ENCODE measurements at regions not wholly inside any gene's neighbourhood (a gene's known extent, or its start where the extent isn't known, plus 50 kb on each side); places are given as distances from the start of the nearest gene placed in this dataset.

- Histone ChIP-seq H3K79me1 (replicated peaks; ENCODE audit: low read length, poor library complexity, severe bottlenecking) (no peaks in the 10 kb centered on the region), H3K23ac (ENCODE audit: low read length in 2 of 2) (no peak overlapping the region), H3K36me3 (ENCODE audit: control insufficient read depth in 1 of 2, insufficient read depth in 2 of 2, low read depth in 1 of 2, low read length in 2 of 2) (no peaks in the 10 kb centered on the region), H3K14ac (ENCODE audit: low read length in 2 of 2) (peak overlapping the region in 1 of 2 experiments; percentile 31), H3K27ac (ENCODE audit: low read length, poor library complexity, severe bottlenecking) (no peak overlapping the region), H3K27me3 (ENCODE audit: control insufficient read depth in 1 of 2, insufficient read depth in 1 of 2, low read length in 2 of 2) (no peaks in the 10 kb centered on the region), H4K91ac (ENCODE audit: low read length) (no peak overlapping the region), H2BK120ac (ENCODE audit: low read depth, low read length) (no peak overlapping the region), H2AK5ac (ENCODE audit: low read length, severe bottlenecking) (no peak overlapping the region), H3K9me3 (ENCODE audit: control insufficient read depth, low read length) (no peaks in the 10 kb centered on the region), H3K9ac (ENCODE audit: low read length) (no peak overlapping the region), H2BK15ac (ENCODE audit: low read depth, poor library complexity, severe bottlenecking) (no peak overlapping the region), H3K4me1 (ENCODE audit: control insufficient read depth, insufficient read depth, low read depth, low read length) (no peaks in the 10 kb centered on the region), H3K4me2 (ENCODE audit: low read length, poor library complexity, severe bottlenecking) (no peak overlapping the region), H2BK5ac (ENCODE audit: low read depth, low read length, poor library complexity, severe bottlenecking) (no peak overlapping the region), H3K18ac (ENCODE audit: low read depth in 1 of 2, low read length in 2 of 2) (peak overlapping the region in 1 of 2 experiments; percentile 80), H2AFZ (ENCODE audit: low read depth, low read length) (no peak overlapping the region), H3K4me3 (ENCODE audit: insufficient read depth in 1 of 2, low read depth in 1 of 2, low read length in 2 of 2) (no peak overlapping the region), H4K8ac (ENCODE audit: low read length) (no peak overlapping the region), H2BK12ac (ENCODE audit: low read length in 2 of 2) (no peak overlapping the region), H3K4ac (ENCODE audit: low read depth in 1 of 2, low read length in 2 of 2) (peak overlapping the region in 1 of 2 experiments; percentile 84)
- DNase-seq: peak; percentile 93
- WGBS: 54% methylated on average over 3 of the region's 6 CpGs
Measured at GRCh38 chr15:47293466-47294162, 423.7 kb upstream of the SEMA6D start.

GRCh38 chr15:47294765-47295259 lies 422.5 kb upstream of the SEMA6D start:
- no peak overlapping the region for H3K9ac ChIP-seq (ENCODE audit: low read length)
- H2BK15ac ChIP-seq (ENCODE audit: low read depth, poor library complexity, severe bottlenecking): no peak overlapping the region
- H4K91ac ChIP-seq (ENCODE audit: low read length): no peak overlapping the region
- no peak overlapping the region for H3K4ac ChIP-seq (ENCODE audit: low read depth in 1 of 2, low read length in 2 of 2)
- no peak overlapping the region for H2AFZ ChIP-seq (ENCODE audit: low read depth, low read length)
- no peaks in the 10 kb centered on the region for H3K36me3 ChIP-seq (ENCODE audit: control insufficient read depth in 1 of 2, insufficient read depth in 2 of 2, low read depth in 1 of 2, low read length in 2 of 2)
- no peak overlapping the region for H3K14ac ChIP-seq (ENCODE audit: low read length in 2 of 2)
- WGBS: 71% methylated on average over 1 of the region's 3 CpGs
- H2AK5ac ChIP-seq (ENCODE audit: low read length, severe bottlenecking): no peak overlapping the region
- H4K8ac ChIP-seq (ENCODE audit: low read length): no peak overlapping the region
- no peak overlapping the region for H3K23ac ChIP-seq (ENCODE audit: low read length in 2 of 2)
- H3K79me1 ChIP-seq (replicated peaks; ENCODE audit: low read length, poor library complexity, severe bottlenecking): no peaks in the 10 kb centered on the region
- H3K4me3 ChIP-seq (ENCODE audit: insufficient read depth in 1 of 2, low read depth in 1 of 2, low read length in 2 of 2): no peak overlapping the region
- H2BK5ac ChIP-seq (ENCODE audit: low read depth, low read length, poor library complexity, severe bottlenecking): no peak overlapping the region
- H2BK120ac ChIP-seq (ENCODE audit: low read depth, low read length): no peak overlapping the region
- H3K4me1 ChIP-seq (ENCODE audit: control insufficient read depth, insufficient read depth, low read depth, low read length): no peaks in the 10 kb centered on the region
- H3K27me3 ChIP-seq (ENCODE audit: control insufficient read depth in 1 of 2, insufficient read depth in 1 of 2, low read length in 2 of 2): no peaks in the 10 kb centered on the region
- no peaks in the 10 kb centered on the region for H3K9me3 ChIP-seq (ENCODE audit: control insufficient read depth, low read length)
- no peak overlapping the region for H2BK12ac ChIP-seq (ENCODE audit: low read length in 2 of 2)
- H3K18ac ChIP-seq (ENCODE audit: low read depth in 1 of 2, low read length in 2 of 2): no peak overlapping the region
- no peak for DNase-seq
- no peak overlapping the region for H3K4me2 ChIP-seq (ENCODE audit: low read length, poor library complexity, severe bottlenecking)
- H3K27ac ChIP-seq (ENCODE audit: low read length, poor library complexity, severe bottlenecking): no peak overlapping the region

GRCh38 chr15:47296881-47297280 lies 420.4 kb upstream of the SEMA6D start:
- H3K18ac ChIP-seq (ENCODE audit: low read depth in 1 of 2, low read length in 2 of 2): no peak overlapping the region
- no peak overlapping the region for H3K4me2 ChIP-seq (ENCODE audit: low read length, poor library complexity, severe bottlenecking)
- H4K91ac ChIP-seq (ENCODE audit: low read length): no peak overlapping the region
- no peak overlapping the region for H3K27ac ChIP-seq (ENCODE audit: low read length, poor library complexity, severe bottlenecking)
- H2AFZ ChIP-seq (ENCODE audit: low read depth, low read length): no peak overlapping the region
- H3K9me3 ChIP-seq (ENCODE audit: control insufficient read depth, low read length): no peaks in the 10 kb centered on the region
- H2BK15ac ChIP-seq (ENCODE audit: low read depth, poor library complexity, severe bottlenecking): no peak overlapping the region
- no peaks in the 10 kb centered on the region for H3K36me3 ChIP-seq (ENCODE audit: control insufficient read depth in 1 of 2, insufficient read depth in 2 of 2, low read depth in 1 of 2, low read length in 2 of 2)
- H3K9ac ChIP-seq (ENCODE audit: low read length): no peak overlapping the region
- no peak overlapping the region for H3K14ac ChIP-seq (ENCODE audit: low read length in 2 of 2)
- DNase-seq: no peak
- H2BK5ac ChIP-seq (ENCODE audit: low read depth, low read length, poor library complexity, severe bottlenecking): no peak overlapping the region
- 100% methylated on average over 1 of the region's 4 CpGs for WGBS
- no peak overlapping the region for H2BK120ac ChIP-seq (ENCODE audit: low read depth, low read length)
- H3K4me3 ChIP-seq (ENCODE audit: insufficient read depth in 1 of 2, low read depth in 1 of 2, low read length in 2 of 2): no peak overlapping the region
- H3K4ac ChIP-seq (ENCODE audit: low read depth in 1 of 2, low read length in 2 of 2): no peak overlapping the region
- H4K8ac ChIP-seq (ENCODE audit: low read length): no peak overlapping the region
- no peaks in the 10 kb centered on the region for H3K4me1 ChIP-seq (ENCODE audit: control insufficient read depth, insufficient read depth, low read depth, low read length)
- no peak overlapping the region for H2AK5ac ChIP-seq (ENCODE audit: low read length, severe bottlenecking)
- H2BK12ac ChIP-seq (ENCODE audit: low read length in 2 of 2): no peak overlapping the region
- H3K79me1 ChIP-seq (replicated peaks; ENCODE audit: low read length, poor library complexity, severe bottlenecking): no peaks in the 10 kb centered on the region
- no peaks in the 10 kb centered on the region for H3K27me3 ChIP-seq (ENCODE audit: control insufficient read depth in 1 of 2, insufficient read depth in 1 of 2, low read length in 2 of 2)
- no peak overlapping the region for H3K23ac ChIP-seq (ENCODE audit: low read length in 2 of 2)

GRCh38 chr15:47299846-47300434 lies 417.4 kb upstream of the SEMA6D start:
- no peak overlapping the region for H2AFZ ChIP-seq (ENCODE audit: low read depth, low read length)
- H3K9ac ChIP-seq (ENCODE audit: low read length): no peak overlapping the region
- H3K36me3 ChIP-seq (ENCODE audit: control insufficient read depth in 1 of 2, insufficient read depth in 2 of 2, low read depth in 1 of 2, low read length in 2 of 2): no peaks in the 10 kb centered on the region
- no peak overlapping the region for H2BK12ac ChIP-seq (ENCODE audit: low read length in 2 of 2)
- H3K4me1 ChIP-seq (ENCODE audit: control insufficient read depth, insufficient read depth, low read depth, low read length): no peaks in the 10 kb centered on the region
- no peak overlapping the region for H3K18ac ChIP-seq (ENCODE audit: low read depth in 1 of 2, low read length in 2 of 2)
- H2BK120ac ChIP-seq (ENCODE audit: low read depth, low read length): no peak overlapping the region
- H3K4me3 ChIP-seq (ENCODE audit: insufficient read depth in 1 of 2, low read depth in 1 of 2, low read length in 2 of 2): no peak overlapping the region
- H2AK5ac ChIP-seq (ENCODE audit: low read length, severe bottlenecking): no peak overlapping the region
- no peak overlapping the region for H3K27ac ChIP-seq (ENCODE audit: low read length, poor library complexity, severe bottlenecking)
- no peak for DNase-seq
- H4K8ac ChIP-seq (ENCODE audit: low read length): no peak overlapping the region
- H3K4ac ChIP-seq (ENCODE audit: low read depth in 1 of 2, low read length in 2 of 2): no peak overlapping the region
- 80% methylated on average over 5 of the region's 5 CpGs for WGBS
- peak overlapping the region; percentile 61 for H4K91ac ChIP-seq (ENCODE audit: low read length)
- no peaks in the 10 kb centered on the region for H3K9me3 ChIP-seq (ENCODE audit: control insufficient read depth, low read length)
- H2BK5ac ChIP-seq (ENCODE audit: low read depth, low read length, poor library complexity, severe bottlenecking): no peak overlapping the region
- no peaks in the 10 kb centered on the region for H3K79me1 ChIP-seq (replicated peaks; ENCODE audit: low read length, poor library complexity, severe bottlenecking)
- no peak overlapping the region for H2BK15ac ChIP-seq (ENCODE audit: low read depth, poor library complexity, severe bottlenecking)
- H3K14ac ChIP-seq (ENCODE audit: low read length in 2 of 2): no peak overlapping the region
- H3K4me2 ChIP-seq (ENCODE audit: low read length, poor library complexity, severe bottlenecking): no peak overlapping the region
- H3K27me3 ChIP-seq (ENCODE audit: control insufficient read depth in 1 of 2, insufficient read depth in 1 of 2, low read length in 2 of 2): no peaks in the 10 kb centered on the region
- H3K23ac ChIP-seq (ENCODE audit: low read length in 2 of 2): no peak overlapping the region
